ENCODE measurements at regions not wholly inside any gene's neighbourhood (a gene's known extent, or its start where the extent isn't known, plus 50 kb on each side); places are given as distances from the start of the nearest gene placed in this dataset.

GRCh38 chr9:99282406-99282805, 60.3 kb downstream of the SEC61B start:
- no peak for DNase-seq

GRCh38 chr9:99285965-99286364, 63.9 kb downstream of the SEC61B start:
- no peak for DNase-seq

- DNase-seq, result no peak
Measured at GRCh38 chr9:99286536-99286935, 64.5 kb downstream of the SEC61B start.

- no peak for DNase-seq
Measured at GRCh38 chr9:99287641-99288040, 65.6 kb downstream of the SEC61B start.

- no peak for DNase-seq
Measured at GRCh38 chr9:99288830-99289229, 66.7 kb downstream of the SEC61B start.

- DNase-seq, result no peak
Measured at GRCh38 chr9:99294850-99295461, 72.9 kb downstream of the SEC61B start.

- peak; percentile 15 for DNase-seq
Measured at GRCh38 chr9:99296291-99296951, 74.3 kb downstream of the SEC61B start.

GRCh38 chr9:99298614-99299013, 76.5 kb downstream of the SEC61B start:
- no peak for DNase-seq

GRCh38 chr9:99299211-99300102, 77.4 kb downstream of the SEC61B start:
- DNase-seq, result no peak

GRCh38 chr9:99300103-99300439, 78.0 kb downstream of the SEC61B start:
- no peak for DNase-seq

- no peak for DNase-seq
Measured at GRCh38 chr9:99300603-99301002, 78.5 kb downstream of the SEC61B start.

GRCh38 chr9:99303177-99303576, 81.1 kb downstream of the SEC61B start:
- DNase-seq, result no peak

- no peak for DNase-seq
Measured at GRCh38 chr9:99305124-99305523, 83.0 kb downstream of the SEC61B start.

- DNase-seq, result no peak
Measured at GRCh38 chr9:99305820-99306811, 84.0 kb downstream of the SEC61B start.

GRCh38 chr9:99307851-99308250, 85.8 kb downstream of the SEC61B start:
- no peak for DNase-seq

- DNase-seq, result no peak
Measured at GRCh38 chr9:99309141-99309939, 87.3 kb downstream of the SEC61B start.

GRCh38 chr9:99312736-99313135, 90.7 kb downstream of the SEC61B start:
- DNase-seq, result no peak

- no peak for DNase-seq
Measured at GRCh38 chr9:99319048-99319447, 97.0 kb downstream of the SEC61B start.

GRCh38 chr9:99322299-99322698, 100.2 kb downstream of the SEC61B start:
- no peak for DNase-seq

GRCh38 chr9:99326112-99326916, 104.2 kb downstream of the SEC61B start:
- no peak for DNase-seq

- no peak for DNase-seq
Measured at GRCh38 chr9:99326917-99327189, 104.8 kb downstream of the SEC61B start.
